PC-3 (cell line): ENCODE measurements at regions not wholly inside any gene's neighbourhood (a gene's known extent, or its start where the extent isn't known, plus 50 kb on each side); places are given as distances from the start of the nearest gene placed in this dataset.

Experiments used
- ATAC-seq: fragments of 200-7000 bp; cut with Tn5 transposase; 2 replicates; pipeline ENCODE4 v1.9.1; 2020; ENCODE audit warnings: mild to moderate bottlenecking, moderate library complexity
- BruUV-seq: library from RNA; stranded (reverse); fragments of 400-500 nt; replicated peaks from 2 replicates; lab custom pipeline; 2021; lab: Mats Ljungman, UMichigan
- CTCF ChIA-PET: fragments of 300-600 bp; sonication (Branson Sonifier 250); formaldehyde crosslinking; loops from one replicate; lab custom pipeline; 2022; ENCODE audit warnings: antibody characterized with exemption; lab: Charles Lee
- POLR2A ChIA-PET: fragments of 300-600 bp; sonication (Branson Sonifier 250); formaldehyde crosslinking; loops from one replicate; lab custom pipeline; 2022; ENCODE audit warnings: antibody characterized with exemption; ENCODE audit not compliant: unreplicated experiment; lab: Charles Lee
- DNase-seq: peaks from one replicate; pipeline ENCODE4 v3.0.0-alpha.2; 2015
- H2AFZ ChIP-seq: fragments of 300-600 bp; sonication (generic); 2 replicates; pipeline ENCODE4 v1.6.0; 2016; ENCODE audit warnings: antibody characterized with exemption, low read length
- H3F3A ChIP-seq: fragments of 300-600 bp; sonication (generic); one replicate; pipeline ENCODE4 v1.6.0; 2017; ENCODE audit warnings: antibody characterized with exemption, low read length, control low read depth, mild to moderate bottlenecking; ENCODE audit not compliant: unreplicated experiment
- H3K27ac ChIP-seq: fragments of 300-600 bp; sonication (generic); 2 replicates; pipeline ENCODE4 v1.5.1; 2016; ENCODE audit warnings: mild to moderate bottlenecking, low read length
- H3K27me3 ChIP-seq: fragments of 300-600 bp; sonication (generic); 2 replicates; pipeline ENCODE4 v1.6.1; 2016; ENCODE audit warnings: low read length, mixed read lengths
- H3K36me3 ChIP-seq: fragments of 300-600 bp; sonication (generic); 2 replicates; pipeline ENCODE4 v1.6.1; 2016; ENCODE audit warnings: low read depth, mixed run types, low read length, mixed read lengths
- H3K4me1 ChIP-seq: fragments of 300-600 bp; sonication (generic); 2 replicates; pipeline ENCODE4 v1.5.1; 2016; ENCODE audit warnings: low read length; ENCODE audit not compliant: insufficient read depth
- H3K4me2 ChIP-seq: fragments of 300-600 bp; sonication (generic); 2 replicates; pipeline ENCODE4 v1.6.0; 2016; ENCODE audit warnings: low read length
- H3K4me3 ChIP-seq: fragments of 300-600 bp; sonication (generic); 2 replicates; pipeline ENCODE4 v1.5.1; 2016; ENCODE audit warnings: mild to moderate bottlenecking, low read length, mixed read lengths
- H3K79me2 ChIP-seq: fragments of 300-600 bp; sonication (generic); 2 replicates; pipeline ENCODE4 v1.6.1; 2017; ENCODE audit warnings: low read length, mixed read lengths
- H3K9ac ChIP-seq: fragments of 300-600 bp; sonication (generic); 2 replicates; pipeline ENCODE4 v1.6.0; 2016; ENCODE audit warnings: mild to moderate bottlenecking, low read length
- H3K9me2 ChIP-seq: fragments of 300-600 bp; sonication (generic); replicated peaks from 2 replicates; pipeline ENCODE4 v1.6.1; 2016; ENCODE audit warnings: mixed run types, low read length, mixed read lengths
- H3K9me3 ChIP-seq: fragments of 300-600 bp; sonication (generic); 2 replicates; pipeline ENCODE4 v1.6.1; 2016; ENCODE audit warnings: low read length, mixed read lengths
- H4K20me1 ChIP-seq: fragments of 300-600 bp; sonication (generic); 2 replicates; pipeline ENCODE4 v1.6.1; 2016; ENCODE audit warnings: low read length, mixed read lengths
- CTCF ChIP-seq: fragments of 300-600 bp; sonication (generic); conservative IDR thresholded peaks from 2 replicates; pipeline ENCODE4 v1.5.1; 2017; ENCODE audit warnings: antibody characterized with exemption, low read depth, mild to moderate bottlenecking, low read length
- EZH2 ChIP-seq: fragments of 300-600 bp; sonication (generic); IDR thresholded peaks from one replicate; pipeline ENCODE4 v1.6.1; 2017; ENCODE audit warnings: antibody characterized with exemption, mild to moderate bottlenecking, low read length; ENCODE audit not compliant: unreplicated experiment
- EZH2phosphoT487 ChIP-seq: fragments of 300-600 bp; sonication (generic); IDR thresholded peaks from 2 replicates; pipeline ENCODE4 v1.6.1; 2018; ENCODE audit warnings: mild to moderate bottlenecking, antibody characterized with exemption, low read length, borderline replicate concordance
- intact Hi-C: fragments of 100-400 bp; cut with micrococcal nuclease; formaldehyde crosslinking; loops from 2 replicates; pipeline ENCODE4 v1.9.0; 2023

- Histone ChIP-seq H3K36me3 (no peaks in the 10 kb centered on the region), H3K4me2 (no peak overlapping the region)
- no peak for ATAC-seq
Observed at GRCh38 chr14:84749191-84749955, 780.6 kb upstream of the FLRT2 start.

GRCh38 chr14:84750284-84750683 lies 779.7 kb upstream of the FLRT2 start:
- 0 out of 2 replicates have a peak, but pooled peaks cover 7% of the 10 kb centered on the region for H3K9me3 ChIP-seq
- H4K20me1 ChIP-seq: no peaks in the 10 kb centered on the region
- POLR2A ChIA-PET: no interaction called here
- H3F3A ChIP-seq: no peaks in the 10 kb centered on the region
- H3K27ac ChIP-seq: no peak overlapping the region
- DNase-seq: no peak
- TF ChIP-seq CTCF: no peak
- TF ChIP-seq EZH2phosphoT487: no peak
- TF ChIP-seq EZH2: no peak
- H3K79me2 ChIP-seq: no peaks in the 10 kb centered on the region
- no peak overlapping the region for H2AFZ ChIP-seq
- no TSS peak for BruUV-seq
- no peak overlapping the region for H3K4me3 ChIP-seq
- no peaks in the 10 kb centered on the region for H3K9me2 ChIP-seq
- no peak for ATAC-seq
- no peak overlapping the region for H3K9ac ChIP-seq
- no peaks in the 10 kb centered on the region for H3K27me3 ChIP-seq
- H3K4me1 ChIP-seq: no peaks in the 10 kb centered on the region
- intact Hi-C loops: no loop called here
- CTCF ChIA-PET: no interaction called here
- H3K36me3 ChIP-seq: no peaks in the 10 kb centered on the region
- H3K4me2 ChIP-seq: no peak overlapping the region

More at GRCh38 chr14:84749191-84749955, 780.6 kb upstream of the FLRT2 start:
- 0 out of 2 replicates have a peak, but pooled peaks cover 7% of the 10 kb centered on the region for H3K9me3 ChIP-seq
- no peak overlapping the region for H3K27ac ChIP-seq
- intact Hi-C loops: no loop called here
- no TSS peak for BruUV-seq
- no peak overlapping the region for H3K9ac ChIP-seq
- H3K9me2 ChIP-seq: no peaks in the 10 kb centered on the region
- DNase-seq: no peak
- H3K79me2 ChIP-seq: no peaks in the 10 kb centered on the region
- no peaks in the 10 kb centered on the region for H3K27me3 ChIP-seq
- CTCF ChIA-PET: no interaction called here
- no peaks in the 10 kb centered on the region for H3K4me1 ChIP-seq
- H4K20me1 ChIP-seq: no peaks in the 10 kb centered on the region
- POLR2A ChIA-PET: no interaction called here
- TF ChIP-seq EZH2phosphoT487: no peak
- H3K4me3 ChIP-seq: no peak overlapping the region
- H2AFZ ChIP-seq: no peak overlapping the region
- no peaks in the 10 kb centered on the region for H3F3A ChIP-seq

- no peak for ATAC-seq
- Histone ChIP-seq H3K9ac (no peak overlapping the region), H4K20me1 (no peaks in the 10 kb centered on the region), H3K27ac (no peak overlapping the region), H3K36me3 (no peaks in the 10 kb centered on the region), H3K4me3 (0 out of 2 replicates have a peak overlapping the region, but pooled peaks have one; percentile 7), H2AFZ (peak overlapping the region; percentile 42; the same call in 1 of the 2 replicates), H3K4me2 (no peak overlapping the region), H3K9me2 (no peaks in the 10 kb centered on the region), H3K27me3 (no peaks in the 10 kb centered on the region), H3K79me2 (no peaks in the 10 kb centered on the region), H3K9me3 (0 out of 2 replicates have a peak, but pooled peaks cover 7% of the 10 kb centered on the region), H3K4me1 (no peaks in the 10 kb centered on the region), H3F3A (no peaks in the 10 kb centered on the region)
- TF ChIP-seq EZH2: no peak
- TF ChIP-seq EZH2phosphoT487: no peak
- TF ChIP-seq CTCF: no peak
- intact Hi-C loops: no loop called here
- ChIA-PET CTCF (no interaction called here), POLR2A (no interaction called here)
- BruUV-seq: no TSS peak
- DNase-seq: no peak
Observed at GRCh38 chr14:84750763-84751554, 779.0 kb upstream of the FLRT2 start.
